Stimulated activated CD8-positive, alpha-beta memory T cell treated with anti-CD3 and anti-CD28 coated beads, Interleukin-7, amount 100 ng/mL, for 48 hours (primary cell): ENCODE measurements at regions not wholly inside any gene's neighbourhood (a gene's known extent, or its start where the extent isn't known, plus 50 kb on each side); places are given as distances from the start of the nearest gene placed in this dataset.

Source experiments
- DNase-seq, 2 donors: peaks; one replicate each; pipeline ENCODE4 v3.0.0-alpha.2; 2020; ENCODE audit warnings: low read depth in 1 of 2; ENCODE audit errors: extremely low read depth in 1 of 2

DNA sequence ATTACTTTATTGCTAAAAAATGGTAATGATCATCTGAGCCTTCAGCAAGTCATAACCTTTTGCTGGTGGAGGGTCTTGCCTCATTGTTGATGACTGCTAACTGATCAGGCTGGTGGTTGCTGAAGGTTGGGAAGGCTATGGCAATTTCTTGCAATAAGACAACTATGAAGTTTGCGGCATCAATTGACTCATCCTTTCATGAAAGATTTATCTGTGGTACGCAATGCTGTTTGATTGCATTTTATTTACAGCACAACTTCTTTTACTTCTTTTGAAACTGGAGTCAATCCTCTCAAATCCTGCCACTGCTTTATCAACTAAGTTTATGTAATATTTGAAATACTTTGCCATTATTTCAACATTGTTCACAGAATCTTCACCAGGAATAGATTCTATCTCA is 58.3 kb upstream of the ACO1 start:
- no peak for DNase-seq

GRCh38 chr9:32331240-32331639 is 53.2 kb upstream of the ACO1 start:
- no peak for DNase-seq

DNA sequence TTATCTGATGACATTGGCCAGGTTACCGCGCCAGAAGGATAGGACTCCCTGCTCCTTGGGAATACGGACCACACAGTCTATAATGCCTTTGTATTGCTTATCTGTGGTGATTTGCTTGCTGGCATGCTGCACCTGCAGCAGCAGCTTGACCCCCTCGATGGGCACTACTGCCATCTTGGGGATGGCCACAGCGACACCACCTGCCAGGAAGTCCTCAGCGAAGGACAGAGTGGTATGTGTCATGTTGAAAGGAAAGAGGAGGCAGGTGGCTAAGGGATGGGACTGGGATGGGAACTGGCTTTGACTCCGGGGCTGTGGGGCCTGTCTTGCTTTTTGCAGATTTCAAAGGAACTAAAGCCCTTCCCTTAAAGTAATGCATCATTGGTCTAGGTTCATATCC is 50.3 kb upstream of the ACO1 start:
- DNase-seq: no peak
